Epithelial cell of proximal tubule (primary cell): ENCODE measurements at regions not wholly inside any gene's neighbourhood (a gene's known extent, or its start where the extent isn't known, plus 50 kb on each side); places are given as distances from the start of the nearest gene placed in this dataset.
"Not testable (repeated sequence)": the region's sequence is repeated elsewhere in the genome, so short reads cannot be mapped to it uniquely, and the experiment has no call there.

Experiments used
- DNase-seq: peaks from one replicate; pipeline ENCODE4 v3.0.0-alpha.2; 2011; ENCODE audit warnings: low read depth
- H3K4me3 ChIP-seq: 2 replicates; pipeline ENCODE4 v1.5.1; 2011; ENCODE audit warnings: low read depth, mild to moderate bottlenecking, low read length
- TF ChIP-seq, protein P1 (sequence below): conservative IDR thresholded peaks from 2 replicates; pipeline ENCODE4 v1.5.1; 2012; ENCODE audit warnings: low read depth, mild to moderate bottlenecking, low read length

DNA sequence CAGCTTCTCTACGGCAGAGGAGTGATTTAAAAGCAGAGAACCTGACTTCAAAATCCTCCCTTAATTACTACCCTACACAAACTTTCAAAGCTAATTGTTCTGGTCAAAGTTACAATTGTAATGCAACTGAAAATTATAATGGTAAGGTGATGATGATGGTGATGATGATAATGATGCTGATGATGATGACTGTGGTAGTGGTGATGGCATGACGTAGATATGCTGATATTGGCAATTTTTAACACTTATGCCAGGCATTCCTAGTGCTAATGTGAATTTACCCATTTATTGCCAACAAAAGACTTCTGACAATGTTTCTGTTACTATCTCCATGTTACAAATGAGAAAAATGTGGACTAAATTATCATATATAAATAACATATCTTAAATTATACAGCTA lies 1831.1 kb downstream of the LRRC4C start:
- TF ChIP-seq, protein P1, sequence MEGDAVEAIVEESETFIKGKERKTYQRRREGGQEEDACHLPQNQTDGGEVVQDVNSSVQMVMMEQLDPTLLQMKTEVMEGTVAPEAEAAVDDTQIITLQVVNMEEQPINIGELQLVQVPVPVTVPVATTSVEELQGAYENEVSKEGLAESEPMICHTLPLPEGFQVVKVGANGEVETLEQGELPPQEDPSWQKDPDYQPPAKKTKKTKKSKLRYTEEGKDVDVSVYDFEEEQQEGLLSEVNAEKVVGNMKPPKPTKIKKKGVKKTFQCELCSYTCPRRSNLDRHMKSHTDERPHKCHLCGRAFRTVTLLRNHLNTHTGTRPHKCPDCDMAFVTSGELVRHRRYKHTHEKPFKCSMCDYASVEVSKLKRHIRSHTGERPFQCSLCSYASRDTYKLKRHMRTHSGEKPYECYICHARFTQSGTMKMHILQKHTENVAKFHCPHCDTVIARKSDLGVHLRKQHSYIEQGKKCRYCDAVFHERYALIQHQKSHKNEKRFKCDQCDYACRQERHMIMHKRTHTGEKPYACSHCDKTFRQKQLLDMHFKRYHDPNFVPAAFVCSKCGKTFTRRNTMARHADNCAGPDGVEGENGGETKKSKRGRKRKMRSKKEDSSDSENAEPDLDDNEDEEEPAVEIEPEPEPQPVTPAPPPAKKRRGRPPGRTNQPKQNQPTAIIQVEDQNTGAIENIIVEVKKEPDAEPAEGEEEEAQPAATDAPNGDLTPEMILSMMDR = no peak
- H3K4me3 ChIP-seq = no peak overlapping the region
- DNase-seq = no peak

DNA sequence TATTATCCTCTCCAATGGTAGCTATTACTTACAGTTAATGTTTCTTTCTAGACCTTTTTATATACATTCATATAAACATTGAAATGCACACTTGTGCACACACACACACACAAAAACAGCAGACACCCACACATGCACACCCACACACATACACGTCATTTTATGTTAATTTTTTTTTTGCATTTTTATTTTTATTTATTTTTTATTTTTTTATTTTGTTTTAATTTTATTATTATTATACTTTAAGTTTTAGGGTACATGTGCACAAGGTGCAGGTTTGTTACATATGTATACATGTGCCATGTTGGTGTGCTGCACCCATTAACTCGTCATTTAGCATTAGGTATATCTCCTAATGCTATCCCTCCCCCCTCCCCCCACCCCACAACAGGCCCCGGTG lies 1839.1 kb downstream of the LRRC4C start:
- not testable (repeated sequence) for H3K4me3 ChIP-seq, DNase-seq

DNA sequence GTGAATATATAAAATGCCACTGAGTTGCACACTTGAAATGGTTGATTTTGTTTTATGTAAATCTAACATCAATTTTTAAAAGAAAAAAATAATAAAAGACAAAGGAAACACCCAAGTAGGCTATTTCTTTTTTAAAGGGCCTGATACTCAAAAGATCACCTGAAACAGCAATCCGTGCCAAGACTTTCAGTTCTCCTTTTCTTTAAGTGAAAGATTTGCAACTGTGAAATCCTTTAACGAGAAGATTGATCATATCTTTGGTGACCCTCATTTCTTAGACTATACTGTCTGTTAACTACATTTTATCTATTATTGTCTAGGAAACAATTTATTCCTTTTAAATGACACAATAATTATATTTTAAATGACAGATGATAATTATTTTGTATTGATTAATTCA lies 1841.5 kb downstream of the LRRC4C start:
- no peak for DNase-seq
- TF ChIP-seq, protein P1 = no peak
- no peak overlapping the region for H3K4me3 ChIP-seq

DNA sequence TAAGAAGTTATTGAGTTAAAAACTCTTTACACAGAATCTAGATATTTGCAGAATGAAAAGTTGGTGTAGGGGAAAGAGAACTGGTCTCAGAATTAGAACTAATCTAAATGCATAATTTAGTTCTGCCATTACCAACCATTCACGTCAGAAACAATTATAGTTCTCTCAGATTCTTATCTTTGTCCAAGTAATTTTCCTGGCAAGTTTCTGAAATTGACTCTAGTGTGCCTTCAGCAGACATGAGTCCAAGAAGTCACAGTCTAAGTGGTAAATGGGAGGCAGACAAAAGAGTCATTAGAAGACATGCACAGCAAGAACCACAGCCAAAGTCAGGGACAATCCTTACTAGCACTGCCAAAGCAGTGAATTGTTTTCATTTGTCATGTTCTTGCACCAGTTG lies 1870.1 kb downstream of the LRRC4C start:
- H3K4me3 ChIP-seq = no peak overlapping the region
- TF ChIP-seq, protein P1 = no peak

DNA sequence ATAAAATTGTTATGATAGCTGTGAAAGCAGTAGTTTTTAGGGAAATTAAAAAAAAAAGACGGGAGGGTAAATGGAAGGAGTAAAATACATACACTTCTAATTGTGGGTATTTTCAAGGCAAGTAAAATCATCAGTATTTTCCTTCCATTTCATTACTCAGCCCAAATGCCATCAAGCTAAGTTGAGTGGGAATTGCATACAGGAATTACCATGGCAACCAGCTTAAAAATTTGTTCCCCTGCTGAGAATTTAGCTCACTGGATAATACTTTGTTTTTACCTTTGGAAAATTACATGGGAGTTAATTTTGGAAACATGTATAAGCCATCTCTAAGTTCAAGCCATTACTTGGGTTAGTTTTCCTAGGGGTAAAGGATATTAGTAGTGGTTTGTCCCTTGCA lies 1873.4 kb downstream of the LRRC4C start:
- TF ChIP-seq, protein P1 = no peak
- no peak overlapping the region for H3K4me3 ChIP-seq
- no peak for DNase-seq

More for the DNA sequence above, 1870.1 kb downstream of the LRRC4C start:
- DNase-seq = no peak

DNA sequence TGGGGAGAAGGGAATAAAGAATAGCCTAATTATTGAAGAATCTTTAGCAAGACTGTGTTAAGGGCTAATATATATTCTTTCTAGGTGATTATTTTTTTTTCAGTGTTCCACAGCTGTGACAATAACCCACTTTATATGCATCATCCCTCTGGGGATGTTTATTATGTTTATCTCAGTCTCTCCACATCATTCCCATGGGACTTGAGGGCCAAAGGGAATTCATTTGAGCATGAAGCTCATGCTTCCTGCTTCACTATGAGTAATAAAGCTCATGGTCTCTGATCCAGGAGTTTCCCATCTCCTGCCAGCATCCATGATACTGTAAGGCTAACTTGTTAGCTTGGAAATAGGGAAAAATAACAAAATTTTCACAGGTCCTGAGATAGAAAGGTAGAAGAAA lies 1888.4 kb downstream of the LRRC4C start:
- TF ChIP-seq, protein P1 = no peak
- H3K4me3 ChIP-seq = no peak overlapping the region
- DNase-seq = no peak

DNA sequence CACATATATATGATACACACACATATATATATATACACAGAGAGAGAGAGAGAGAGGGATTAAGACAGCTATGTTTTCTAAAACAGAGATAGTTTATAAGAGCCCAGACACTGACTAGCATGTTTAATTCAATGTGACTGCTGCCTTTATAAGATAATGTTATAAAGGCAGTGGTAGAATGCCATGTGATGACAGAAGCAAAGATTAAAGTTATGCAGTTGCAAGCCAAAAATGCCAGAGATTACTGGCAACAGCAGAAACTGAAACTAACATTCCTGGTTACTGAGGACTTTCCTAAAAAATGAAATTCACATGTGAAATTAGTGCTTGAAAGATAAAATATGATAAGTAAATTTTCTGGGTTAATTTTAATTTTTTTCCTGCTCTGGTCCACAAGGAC lies 1888.9 kb downstream of the LRRC4C start:
- DNase-seq = no peak
- TF ChIP-seq, protein P1 = no peak
- H3K4me3 ChIP-seq = no peak overlapping the region

DNA sequence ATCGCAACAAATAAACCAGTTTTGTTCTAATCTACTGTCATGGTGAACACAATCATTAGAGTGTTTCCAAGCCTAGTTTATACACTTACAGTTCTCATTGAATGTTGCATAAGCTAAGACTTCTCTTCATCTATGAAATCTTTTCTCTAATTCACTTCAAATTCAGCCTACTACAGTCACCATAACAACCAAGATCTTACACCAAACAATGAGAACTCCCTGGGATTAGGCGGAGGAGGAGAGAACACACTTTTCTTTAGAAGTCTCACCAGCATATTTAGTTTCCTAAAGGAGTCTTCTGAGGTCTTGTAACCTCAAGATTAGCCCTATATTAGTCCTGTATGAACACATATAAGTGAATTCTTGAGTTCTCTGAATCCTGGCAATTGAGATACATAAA lies 1889.7 kb downstream of the LRRC4C start:
- H3K4me3 ChIP-seq = no peak overlapping the region
- TF ChIP-seq, protein P1 = no peak
- DNase-seq = no peak
